Neutrophil (primary cell): ENCODE measurements at regions not wholly inside any gene's neighbourhood (a gene's known extent, or its start where the extent isn't known, plus 50 kb on each side); places are given as distances from the start of the nearest gene placed in this dataset.

Experiments
- H3K27ac ChIP-seq: fragments of 200-600 bp; sonication (generic); 2 replicates; pipeline ENCODE4 v1.5.1; 2016; ENCODE audit warnings: mild to moderate bottlenecking, moderate library complexity
- H3K27me3 ChIP-seq: fragments of 200-600 bp; sonication (generic); 2 replicates; pipeline ENCODE4 v1.6.0; 2016; ENCODE audit warnings: mild to moderate bottlenecking
- H3K36me3 ChIP-seq: fragments of 200-600 bp; sonication (generic); 2 replicates; pipeline ENCODE4 v1.5.1; 2017
- H3K4me1 ChIP-seq, 2 experiments: fragments of 200-600 bp in 1 of 2; sonication (generic) in 1 of 2; 1 replicate in 1 of 2; 2 replicates in 1 of 2; pipeline versions ENCODE4 v1.5.1 to v1.6.1; 2013 to 2016; ENCODE audit warnings: low read depth in 1 of 2, low read length in 1 of 2, mild to moderate bottlenecking in 1 of 2, moderate library complexity in 1 of 2; ENCODE audit not compliant: control insufficient read depth in 1 of 2, insufficient read depth in 1 of 2
- H3K4me3 ChIP-seq, 2 experiments: fragments of 200-600 bp in 1 of 2; sonication (generic) in 1 of 2; 1 replicate in 1 of 2; 2 replicates in 1 of 2; pipeline ENCODE4 v1.5.1; 2013 to 2016; ENCODE audit warnings: low read depth in 1 of 2, low read length in 1 of 2, mild to moderate bottlenecking in 1 of 2, moderate library complexity in 1 of 2
- H3K9me3 ChIP-seq: fragments of 200-600 bp; sonication (generic); 2 replicates; pipeline ENCODE4 v1.5.1; 2016
- TF ChIP-seq, protein P1 (sequence below): fragments of 200-600 bp; sonication (generic); IDR thresholded peaks from 2 replicates; pipeline ENCODE4 v1.5.1; 2016; ENCODE audit warnings: antibody characterized with exemption

- no peaks in the 10 kb centered on the region for H3K36me3 ChIP-seq
- no peak overlapping the region for H3K4me3 ChIP-seq
- TF ChIP-seq, protein P1, sequence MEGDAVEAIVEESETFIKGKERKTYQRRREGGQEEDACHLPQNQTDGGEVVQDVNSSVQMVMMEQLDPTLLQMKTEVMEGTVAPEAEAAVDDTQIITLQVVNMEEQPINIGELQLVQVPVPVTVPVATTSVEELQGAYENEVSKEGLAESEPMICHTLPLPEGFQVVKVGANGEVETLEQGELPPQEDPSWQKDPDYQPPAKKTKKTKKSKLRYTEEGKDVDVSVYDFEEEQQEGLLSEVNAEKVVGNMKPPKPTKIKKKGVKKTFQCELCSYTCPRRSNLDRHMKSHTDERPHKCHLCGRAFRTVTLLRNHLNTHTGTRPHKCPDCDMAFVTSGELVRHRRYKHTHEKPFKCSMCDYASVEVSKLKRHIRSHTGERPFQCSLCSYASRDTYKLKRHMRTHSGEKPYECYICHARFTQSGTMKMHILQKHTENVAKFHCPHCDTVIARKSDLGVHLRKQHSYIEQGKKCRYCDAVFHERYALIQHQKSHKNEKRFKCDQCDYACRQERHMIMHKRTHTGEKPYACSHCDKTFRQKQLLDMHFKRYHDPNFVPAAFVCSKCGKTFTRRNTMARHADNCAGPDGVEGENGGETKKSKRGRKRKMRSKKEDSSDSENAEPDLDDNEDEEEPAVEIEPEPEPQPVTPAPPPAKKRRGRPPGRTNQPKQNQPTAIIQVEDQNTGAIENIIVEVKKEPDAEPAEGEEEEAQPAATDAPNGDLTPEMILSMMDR = no peak
- H3K27me3 ChIP-seq = no peaks in the 10 kb centered on the region
- no peaks in the 10 kb centered on the region for H3K9me3 ChIP-seq
- no peak overlapping the region for H3K27ac ChIP-seq
- H3K4me1 ChIP-seq = no peaks in the 10 kb centered on the region
Observed at GRCh38 chr14:98756749-98757148, 515.2 kb downstream of the BCL11B start.

DNA sequence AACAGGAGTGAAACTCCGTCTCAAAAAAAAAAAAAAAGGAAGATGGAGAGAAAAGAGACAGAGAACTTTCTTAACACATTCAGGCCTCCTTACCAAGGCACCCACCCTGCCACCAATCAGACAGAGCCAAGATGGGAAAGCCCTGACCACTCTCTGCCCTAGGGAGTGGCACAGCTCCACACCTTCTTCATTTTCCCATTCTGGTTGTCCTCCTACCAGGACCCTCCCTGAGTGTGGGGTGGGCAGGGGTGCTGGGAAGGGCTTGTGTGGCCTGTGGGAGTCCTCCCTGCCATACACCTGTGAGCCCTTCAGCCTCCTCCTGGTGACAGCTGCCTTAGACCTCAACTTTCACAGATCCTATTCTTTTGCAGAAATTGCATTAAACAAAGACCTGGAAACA is 513.6 kb downstream of the BCL11B start:
- no peaks in the 10 kb centered on the region for H3K36me3 ChIP-seq
- no peaks in the 10 kb centered on the region for H3K4me1 ChIP-seq
- no peaks in the 10 kb centered on the region for H3K27me3 ChIP-seq
- TF ChIP-seq, protein P1 = no peak
- no peak overlapping the region for H3K4me3 ChIP-seq
- no peaks in the 10 kb centered on the region for H3K9me3 ChIP-seq
- no peak overlapping the region for H3K27ac ChIP-seq

DNA sequence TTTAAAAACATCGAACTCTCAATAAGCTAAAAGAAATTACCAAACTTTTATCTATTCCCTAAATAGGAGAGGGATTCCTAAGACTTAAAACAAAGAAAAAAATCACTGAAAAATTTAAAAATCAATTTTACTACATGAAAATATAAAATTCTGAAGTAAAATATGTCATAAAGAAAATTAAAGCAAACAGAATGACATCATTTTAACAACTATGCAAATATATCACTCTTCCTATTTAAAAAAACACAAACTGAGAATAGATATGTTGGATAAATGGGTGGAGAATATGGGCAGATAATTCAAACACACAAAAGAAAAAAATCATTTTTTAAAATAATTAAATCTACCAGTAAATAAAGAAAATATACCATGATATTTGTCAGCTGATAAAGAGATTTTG is 510.0 kb downstream of the BCL11B start:
- Histone ChIP-seq H3K27me3 (no peaks in the 10 kb centered on the region), H3K4me1 (no peaks in the 10 kb centered on the region), H3K36me3 (no peaks in the 10 kb centered on the region), H3K9me3 (no peaks in the 10 kb centered on the region), H3K4me3 (no peak overlapping the region), H3K27ac (no peak overlapping the region)
- TF ChIP-seq, protein P1 = no peak

DNA sequence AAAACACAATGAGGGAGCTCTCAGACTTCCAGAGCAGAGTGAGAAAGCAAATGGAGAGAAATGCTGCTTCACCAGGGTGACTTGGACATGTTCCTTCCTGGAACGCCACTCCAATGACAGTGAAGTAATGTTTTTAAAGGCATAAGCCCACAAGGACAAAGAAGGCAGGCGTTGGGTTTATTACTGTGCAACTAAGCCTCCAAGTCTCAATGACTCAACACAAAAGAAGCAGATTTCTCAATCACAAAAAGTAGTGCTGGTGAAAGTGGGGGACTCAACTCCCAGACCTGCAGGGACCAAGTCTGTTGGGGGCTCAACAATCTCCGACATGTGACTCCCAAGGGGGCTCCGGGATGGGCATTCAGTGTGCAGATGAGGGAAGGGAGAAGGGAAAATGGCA is 505.2 kb downstream of the BCL11B start:
- no peaks in the 10 kb centered on the region for H3K36me3 ChIP-seq
- H3K4me3 ChIP-seq = no peak overlapping the region
- TF ChIP-seq, protein P1 = no peak
- H3K9me3 ChIP-seq = no peaks in the 10 kb centered on the region
- no peaks in the 10 kb centered on the region for H3K4me1 ChIP-seq
- H3K27ac ChIP-seq = no peak overlapping the region
- no peaks in the 10 kb centered on the region for H3K27me3 ChIP-seq

- Histone ChIP-seq H3K36me3 (no peaks in the 10 kb centered on the region), H3K27me3 (no peaks in the 10 kb centered on the region), H3K9me3 (no peaks in the 10 kb centered on the region), H3K4me3 (no peak overlapping the region), H3K4me1 (no peaks in the 10 kb centered on the region), H3K27ac (no peak overlapping the region)
- TF ChIP-seq, protein P1 = no peak
Observed at GRCh38 chr14:98769326-98769725, 502.7 kb downstream of the BCL11B start.

DNA sequence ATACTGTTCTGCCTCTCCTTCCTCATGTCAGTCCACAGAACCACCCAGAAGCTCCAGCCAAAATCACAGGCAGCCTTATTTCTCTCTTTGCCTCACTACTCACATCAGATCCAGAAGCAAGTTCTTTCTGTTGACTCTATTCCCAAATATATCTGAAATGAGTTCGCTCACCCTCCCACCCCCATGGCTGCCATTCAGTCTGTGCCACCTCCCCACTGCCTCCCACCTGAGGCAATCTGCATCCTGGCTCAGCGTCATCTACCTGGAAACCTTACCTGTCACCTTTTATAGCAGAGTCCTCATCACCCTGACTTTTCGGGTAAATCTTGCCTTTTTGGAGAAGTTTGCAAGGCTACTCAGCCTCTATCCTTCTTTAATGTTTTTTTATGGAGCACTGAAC is 501.8 kb downstream of the BCL11B start:
- Histone ChIP-seq H3K27ac (no peak overlapping the region), H3K4me1 (no peaks in the 10 kb centered on the region), H3K27me3 (no peaks in the 10 kb centered on the region), H3K9me3 (no peaks in the 10 kb centered on the region), H3K4me3 (no peak overlapping the region), H3K36me3 (no peaks in the 10 kb centered on the region)
- TF ChIP-seq, protein P1 = no peak
